Astrocyte (in vitro differentiated cells and primary cell): ENCODE measurements at regions not wholly inside any gene's neighbourhood (a gene's known extent, or its start where the extent isn't known, plus 50 kb on each side); places are given as distances from the start of the nearest gene placed in this dataset.

Experiments
- DNase-seq: peaks from one replicate; pipeline ENCODE4 v3.0.0-alpha.2; 2010; ENCODE audit warnings: low read depth
- FAIRE-seq: peaks from 2 replicates; lab custom pipeline; 2011; peaks lifted over from hg19 to GRCh38; lab: Jason Lieb, UNC
- H2AFZ ChIP-seq: 2 replicates; pipeline ENCODE4 v1.6.0; 2012; ENCODE audit warnings: low read depth, low read length, inconsistent platforms
- H3K27ac ChIP-seq: 2 replicates; pipeline ENCODE4 v1.5.1; 2011; ENCODE audit warnings: low read depth, low read length, inconsistent platforms
- H3K27me3 ChIP-seq: 2 replicates; pipeline ENCODE4 v1.6.0; 2011; ENCODE audit warnings: low read length, inconsistent platforms; ENCODE audit not compliant: insufficient read depth
- H3K36me3 ChIP-seq: 2 replicates; pipeline ENCODE4 v1.5.1; 2011; ENCODE audit warnings: low read length, inconsistent platforms; ENCODE audit not compliant: insufficient read depth
- H3K4me1 ChIP-seq: 2 replicates; pipeline ENCODE4 v1.5.1; 2011; ENCODE audit warnings: low read length, inconsistent platforms; ENCODE audit not compliant: insufficient read depth
- H3K4me2 ChIP-seq: 2 replicates; pipeline ENCODE4 v1.6.0; 2012; ENCODE audit warnings: low read length, inconsistent platforms
- H3K4me3 ChIP-seq: 2 replicates; pipeline ENCODE4 v1.5.1; 2011; ENCODE audit warnings: low read depth, mild to moderate bottlenecking, low read length, inconsistent platforms; ENCODE audit not compliant: insufficient read depth
- H3K79me2 ChIP-seq: 2 replicates; pipeline ENCODE4 v1.6.0; 2012; ENCODE audit warnings: mild to moderate bottlenecking, low read length, inconsistent platforms; ENCODE audit not compliant: insufficient read depth
- H3K9ac ChIP-seq: 2 replicates; pipeline ENCODE4 v1.6.0; 2012; ENCODE audit warnings: mild to moderate bottlenecking, low read length, inconsistent platforms
- H3K9me3 ChIP-seq: 2 replicates; pipeline ENCODE4 v1.5.1; 2012; ENCODE audit warnings: low read depth, mild to moderate bottlenecking, low read length, inconsistent platforms; ENCODE audit not compliant: insufficient read depth
- H4K20me1 ChIP-seq: 2 replicates; pipeline ENCODE4 v1.6.0; 2012; ENCODE audit warnings: low read length, inconsistent platforms; ENCODE audit not compliant: insufficient read depth
- H3K27ac Mint-ChIP-seq: one replicate; pipeline ENCODE4 v1.8.0; 2021; ENCODE audit warnings: mild to moderate bottlenecking, mixed read lengths; ENCODE audit not compliant: unreplicated experiment
- H3K27me3 Mint-ChIP-seq: one replicate; pipeline ENCODE4 v1.8.0; 2021; ENCODE audit warnings: low read depth, mixed read lengths; ENCODE audit not compliant: unreplicated experiment
- H3K36me3 Mint-ChIP-seq: one replicate; pipeline ENCODE4 v1.8.0; 2021; ENCODE audit warnings: low read depth, mixed read lengths; ENCODE audit not compliant: unreplicated experiment
- H3K4me1 Mint-ChIP-seq: one replicate; pipeline ENCODE4 v1.8.0; 2021; ENCODE audit warnings: low read depth, mixed read lengths; ENCODE audit not compliant: unreplicated experiment
- H3K4me3 Mint-ChIP-seq: one replicate; pipeline ENCODE4 v1.8.0; 2021; ENCODE audit warnings: mild to moderate bottlenecking, moderate library complexity, mixed read lengths; ENCODE audit not compliant: unreplicated experiment
- H3K9me3 Mint-ChIP-seq: one replicate; pipeline ENCODE4 v1.8.0; 2021; ENCODE audit warnings: mild to moderate bottlenecking, mixed read lengths; ENCODE audit not compliant: unreplicated experiment
- CTCF ChIP-seq: IDR thresholded peaks from 2 replicates; pipeline ENCODE4 v1.5.1; 2011; ENCODE audit warnings: low read depth, mild to moderate bottlenecking, inconsistent platforms, low read length, moderate library complexity; ENCODE audit not compliant: insufficient read depth
- EZH2 ChIP-seq: IDR thresholded peaks from 2 replicates; pipeline ENCODE4 v1.6.1; 2012; ENCODE audit warnings: mild to moderate bottlenecking, low read length, inconsistent platforms; ENCODE audit not compliant: insufficient read depth

- Histone ChIP-seq H3K27me3 (no peaks in the 10 kb centered on the region), H4K20me1 (no peaks in the 10 kb centered on the region), H3K9ac (no peak overlapping the region), H3K9me3 (no peaks in the 10 kb centered on the region), H3K4me2 (no peak overlapping the region), H3K4me3 (no peak overlapping the region), H2AFZ (no peak overlapping the region), H3K27ac (no peak overlapping the region), H3K36me3 (no peaks in the 10 kb centered on the region), H3K79me2 (no peaks in the 10 kb centered on the region), H3K4me1 (no peaks in the 10 kb centered on the region)
- H3K9me3 Mint-ChIP-seq = no peaks in the 10 kb centered on the region
- no peak for DNase-seq
- no peak overlapping the region for H3K27ac Mint-ChIP-seq
- no peaks in the 10 kb centered on the region for H3K27me3 Mint-ChIP-seq
- no peak for TF ChIP-seq EZH2
- no peak for TF ChIP-seq CTCF
- H3K4me1 Mint-ChIP-seq = no peaks in the 10 kb centered on the region
- FAIRE-seq = no peak
- no peak overlapping the region for H3K4me3 Mint-ChIP-seq
- H3K36me3 Mint-ChIP-seq = no peaks in the 10 kb centered on the region
These were observed 58.8 kb upstream of the ZNF804B start for GRCh38 chr7:88700725-88701124.

- Mint-ChIP-seq H3K27me3 (no peaks in the 10 kb centered on the region), H3K4me3 (no peak overlapping the region), H3K9me3 (no peaks in the 10 kb centered on the region), H3K27ac (no peak overlapping the region), H3K4me1 (no peaks in the 10 kb centered on the region), H3K36me3 (no peaks in the 10 kb centered on the region)
- no peak overlapping the region for H3K9ac ChIP-seq
- no peaks in the 10 kb centered on the region for H3K4me1 ChIP-seq
- TF ChIP-seq EZH2 (no peak), CTCF (no peak)
- H3K36me3 ChIP-seq = no peaks in the 10 kb centered on the region
- no peak for FAIRE-seq
- H3K9me3 ChIP-seq = no peaks in the 10 kb centered on the region
- no peak overlapping the region for H3K4me3 ChIP-seq
- H3K27me3 ChIP-seq = no peaks in the 10 kb centered on the region
- no peak overlapping the region for H3K27ac ChIP-seq
- DNase-seq = no peak
- no peaks in the 10 kb centered on the region for H3K79me2 ChIP-seq
- H3K4me2 ChIP-seq = no peak overlapping the region
- H4K20me1 ChIP-seq = no peaks in the 10 kb centered on the region
- H2AFZ ChIP-seq = no peak overlapping the region
These were observed 65.3 kb upstream of the ZNF804B start for GRCh38 chr7:88694207-88694606.

GRCh38 chr7:88693131-88693530 is 66.4 kb upstream of the ZNF804B start:
- Histone ChIP-seq H3K4me1 (no peaks in the 10 kb centered on the region), H3K9me3 (no peaks in the 10 kb centered on the region), H4K20me1 (no peaks in the 10 kb centered on the region), H3K27me3 (no peaks in the 10 kb centered on the region), H3K36me3 (no peaks in the 10 kb centered on the region), H3K4me2 (no peak overlapping the region), H3K4me3 (no peak overlapping the region), H3K9ac (no peak overlapping the region), H2AFZ (no peak overlapping the region), H3K27ac (no peak overlapping the region), H3K79me2 (no peaks in the 10 kb centered on the region)
- Mint-ChIP-seq H3K27ac (no peak overlapping the region), H3K4me1 (no peaks in the 10 kb centered on the region), H3K4me3 (no peak overlapping the region), H3K27me3 (no peaks in the 10 kb centered on the region), H3K36me3 (no peaks in the 10 kb centered on the region), H3K9me3 (no peaks in the 10 kb centered on the region)
- DNase-seq (no peak), FAIRE-seq (no peak)
- no peak for TF ChIP-seq CTCF
- TF ChIP-seq EZH2 = no peak
